HCT116 (cell line): ENCODE measurements at regions not wholly inside any gene's neighbourhood (a gene's known extent, or its start where the extent isn't known, plus 50 kb on each side); places are given as distances from the start of the nearest gene placed in this dataset.

Experiments
- EGR1 ChIP-seq: IDR thresholded peaks from 2 replicates; pipeline ENCODE4 v1.6.1; 2012; ENCODE audit warnings: low read depth
- EZH2 ChIP-seq: fragments of 200-600 bp; sonication (generic); IDR thresholded peaks from 2 replicates; pipeline ENCODE4 v1.6.1; 2017; ENCODE audit warnings: antibody characterized with exemption, mixed run types
- EZH2phosphoT487 ChIP-seq: fragments of 200-600 bp; IDR thresholded peaks from 2 replicates; pipeline ENCODE4 v1.6.1; 2018; ENCODE audit warnings: antibody characterized with exemption, borderline replicate concordance
- POLR2A ChIP-seq: IDR thresholded peaks from 2 replicates; pipeline ENCODE4 v1.7.0; 2011; ENCODE audit warnings: borderline replicate concordance; ENCODE audit not compliant: insufficient read depth, insufficient read length; ENCODE audit errors: extremely low read depth
- POLR2AphosphoS5 ChIP-seq: IDR thresholded peaks from 2 replicates; pipeline ENCODE4 v1.6.1; 2011; ENCODE audit warnings: mild to moderate bottlenecking, low read depth, low read length, moderate library complexity
- RAD21 ChIP-seq: IDR thresholded peaks from 2 replicates; pipeline ENCODE4 v1.6.1; 2012; ENCODE audit warnings: low read depth, mild to moderate bottlenecking
- YY1 ChIP-seq: IDR thresholded peaks from 2 replicates; pipeline ENCODE4 v1.6.1; 2011; ENCODE audit warnings: low read length, low read depth, moderate library complexity, mild to moderate bottlenecking; ENCODE audit not compliant: insufficient replicate concordance; ENCODE audit errors: extremely low read depth
- ZFX ChIP-seq: fragments of 450-650 bp; IDR thresholded peaks from 2 replicates; pipeline ENCODE4 v1.6.1; 2017
- TF ChIP-seq, protein P1 (sequence below), 3 experiments: fragments of 200-600 bp in 1 of 3; sonication (generic) in 1 of 3; IDR thresholded peaks in 2 of 3; conservative IDR thresholded peaks in 1 of 3; 2 replicates each; pipeline ENCODE4 v1.5.1; 2012 to 2017; ENCODE audit warnings: low read depth in 2 of 3, low read length in 2 of 3, antibody characterized with exemption in 1 of 3, borderline replicate concordance in 1 of 3, control low read depth in 1 of 3, mild to moderate bottlenecking in 1 of 3, mixed read lengths in 1 of 3, mixed run types in 1 of 3, moderate library complexity in 1 of 3; ENCODE audit not compliant: insufficient read depth in 1 of 3
- TF ChIP-seq, protein P2 (sequence below): IDR thresholded peaks from 2 replicates; pipeline ENCODE4 v1.6.1; 2012
- TF ChIP-seq, protein P3 (sequence below): IDR thresholded peaks from 2 replicates; pipeline ENCODE4 v1.6.1; 2012; ENCODE audit warnings: low read depth
- TF ChIP-seq, protein P4 (sequence below): IDR thresholded peaks from 2 replicates; pipeline ENCODE4 v1.6.1; 2012

DNA sequence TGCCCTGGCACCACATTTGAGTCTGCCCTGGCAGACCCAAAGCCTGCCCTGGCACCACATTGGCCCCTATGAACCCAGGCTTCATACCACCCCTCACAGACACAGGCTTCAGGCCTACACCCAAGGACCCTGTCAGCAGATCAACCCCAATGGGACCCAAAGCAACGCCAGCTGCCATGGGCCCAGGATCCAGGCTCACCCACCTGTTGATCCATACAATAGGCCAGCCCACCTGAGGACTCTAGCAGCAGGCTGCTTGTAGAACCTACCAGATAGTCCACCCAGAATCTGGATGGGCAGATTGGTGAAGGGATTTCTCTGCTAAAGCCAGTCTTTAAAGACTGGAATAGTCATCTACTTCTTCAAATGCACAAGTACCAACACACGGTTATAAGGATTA is 114.4 kb downstream of the LAS1L start:
- TF ChIP-seq POLR2A (no peak), POLR2AphosphoS5 (no peak), ZFX (no peak), EZH2 (no peak), YY1 (no peak), EZH2phosphoT487 (no peak), RAD21 (no peak), EGR1 (no peak)
- TF ChIP-seq, protein P1, sequence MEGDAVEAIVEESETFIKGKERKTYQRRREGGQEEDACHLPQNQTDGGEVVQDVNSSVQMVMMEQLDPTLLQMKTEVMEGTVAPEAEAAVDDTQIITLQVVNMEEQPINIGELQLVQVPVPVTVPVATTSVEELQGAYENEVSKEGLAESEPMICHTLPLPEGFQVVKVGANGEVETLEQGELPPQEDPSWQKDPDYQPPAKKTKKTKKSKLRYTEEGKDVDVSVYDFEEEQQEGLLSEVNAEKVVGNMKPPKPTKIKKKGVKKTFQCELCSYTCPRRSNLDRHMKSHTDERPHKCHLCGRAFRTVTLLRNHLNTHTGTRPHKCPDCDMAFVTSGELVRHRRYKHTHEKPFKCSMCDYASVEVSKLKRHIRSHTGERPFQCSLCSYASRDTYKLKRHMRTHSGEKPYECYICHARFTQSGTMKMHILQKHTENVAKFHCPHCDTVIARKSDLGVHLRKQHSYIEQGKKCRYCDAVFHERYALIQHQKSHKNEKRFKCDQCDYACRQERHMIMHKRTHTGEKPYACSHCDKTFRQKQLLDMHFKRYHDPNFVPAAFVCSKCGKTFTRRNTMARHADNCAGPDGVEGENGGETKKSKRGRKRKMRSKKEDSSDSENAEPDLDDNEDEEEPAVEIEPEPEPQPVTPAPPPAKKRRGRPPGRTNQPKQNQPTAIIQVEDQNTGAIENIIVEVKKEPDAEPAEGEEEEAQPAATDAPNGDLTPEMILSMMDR (IDR thresholded peaks at IDR 0.05 in 2 of 3, conservative IDR thresholded peaks at IDR 0.05 in 1 of 3; ENCODE audit: borderline replicate concordance in 1 of 3, insufficient read depth in 1 of 3, low read depth in 2 of 3, low read length in 2 of 3), result no peak
- TF ChIP-seq, protein P2, sequence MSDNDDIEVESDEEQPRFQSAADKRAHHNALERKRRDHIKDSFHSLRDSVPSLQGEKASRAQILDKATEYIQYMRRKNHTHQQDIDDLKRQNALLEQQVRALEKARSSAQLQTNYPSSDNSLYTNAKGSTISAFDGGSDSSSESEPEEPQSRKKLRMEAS, result no peak
- TF ChIP-seq, protein P3, sequence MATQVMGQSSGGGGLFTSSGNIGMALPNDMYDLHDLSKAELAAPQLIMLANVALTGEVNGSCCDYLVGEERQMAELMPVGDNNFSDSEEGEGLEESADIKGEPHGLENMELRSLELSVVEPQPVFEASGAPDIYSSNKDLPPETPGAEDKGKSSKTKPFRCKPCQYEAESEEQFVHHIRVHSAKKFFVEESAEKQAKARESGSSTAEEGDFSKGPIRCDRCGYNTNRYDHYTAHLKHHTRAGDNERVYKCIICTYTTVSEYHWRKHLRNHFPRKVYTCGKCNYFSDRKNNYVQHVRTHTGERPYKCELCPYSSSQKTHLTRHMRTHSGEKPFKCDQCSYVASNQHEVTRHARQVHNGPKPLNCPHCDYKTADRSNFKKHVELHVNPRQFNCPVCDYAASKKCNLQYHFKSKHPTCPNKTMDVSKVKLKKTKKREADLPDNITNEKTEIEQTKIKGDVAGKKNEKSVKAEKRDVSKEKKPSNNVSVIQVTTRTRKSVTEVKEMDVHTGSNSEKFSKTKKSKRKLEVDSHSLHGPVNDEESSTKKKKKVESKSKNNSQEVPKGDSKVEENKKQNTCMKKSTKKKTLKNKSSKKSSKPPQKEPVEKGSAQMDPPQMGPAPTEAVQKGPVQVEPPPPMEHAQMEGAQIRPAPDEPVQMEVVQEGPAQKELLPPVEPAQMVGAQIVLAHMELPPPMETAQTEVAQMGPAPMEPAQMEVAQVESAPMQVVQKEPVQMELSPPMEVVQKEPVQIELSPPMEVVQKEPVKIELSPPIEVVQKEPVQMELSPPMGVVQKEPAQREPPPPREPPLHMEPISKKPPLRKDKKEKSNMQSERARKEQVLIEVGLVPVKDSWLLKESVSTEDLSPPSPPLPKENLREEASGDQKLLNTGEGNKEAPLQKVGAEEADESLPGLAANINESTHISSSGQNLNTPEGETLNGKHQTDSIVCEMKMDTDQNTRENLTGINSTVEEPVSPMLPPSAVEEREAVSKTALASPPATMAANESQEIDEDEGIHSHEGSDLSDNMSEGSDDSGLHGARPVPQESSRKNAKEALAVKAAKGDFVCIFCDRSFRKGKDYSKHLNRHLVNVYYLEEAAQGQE, result no peak
- TF ChIP-seq, protein P4, sequence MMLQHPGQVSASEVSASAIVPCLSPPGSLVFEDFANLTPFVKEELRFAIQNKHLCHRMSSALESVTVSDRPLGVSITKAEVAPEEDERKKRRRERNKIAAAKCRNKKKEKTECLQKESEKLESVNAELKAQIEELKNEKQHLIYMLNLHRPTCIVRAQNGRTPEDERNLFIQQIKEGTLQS, result no peak
